ENCODE measurements at regions not wholly inside any gene's neighbourhood (a gene's known extent, or its start where the extent isn't known, plus 50 kb on each side); places are given as distances from the start of the nearest gene placed in this dataset.
"Not testable (repeated sequence)": the region's sequence is repeated elsewhere in the genome, so short reads cannot be mapped to it uniquely, and the experiment has no call there.

DNA sequence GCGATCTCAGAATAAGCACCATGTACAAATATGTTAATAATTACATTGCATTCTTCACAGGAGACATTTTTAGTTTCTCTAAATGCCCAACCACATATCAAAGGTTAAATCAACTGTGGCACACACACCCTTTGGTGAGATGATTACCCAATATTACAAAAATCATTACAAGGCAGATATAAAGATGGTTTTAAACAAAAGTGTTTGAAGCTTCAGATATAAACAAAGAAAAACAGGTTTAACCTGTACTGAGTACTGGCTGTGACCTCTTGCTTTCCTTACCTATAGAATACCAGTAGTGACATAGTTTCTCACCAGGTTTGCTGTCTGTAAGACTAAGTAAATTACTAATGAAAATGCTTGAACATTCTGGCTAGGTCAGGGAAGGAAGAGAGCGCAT lies 360.0 kb upstream of the IGFBP3 start:
- no peak for DNase-seq (ENCODE audit: low spot score)

GRCh38 chr7:46279290-46279689 lies 358.2 kb upstream of the IGFBP3 start:
- no peak for DNase-seq (ENCODE audit: low spot score)

- no peak for DNase-seq (ENCODE audit: low spot score)
Observed at GRCh38 chr7:46264646-46265045, 343.6 kb upstream of the IGFBP3 start.

DNA sequence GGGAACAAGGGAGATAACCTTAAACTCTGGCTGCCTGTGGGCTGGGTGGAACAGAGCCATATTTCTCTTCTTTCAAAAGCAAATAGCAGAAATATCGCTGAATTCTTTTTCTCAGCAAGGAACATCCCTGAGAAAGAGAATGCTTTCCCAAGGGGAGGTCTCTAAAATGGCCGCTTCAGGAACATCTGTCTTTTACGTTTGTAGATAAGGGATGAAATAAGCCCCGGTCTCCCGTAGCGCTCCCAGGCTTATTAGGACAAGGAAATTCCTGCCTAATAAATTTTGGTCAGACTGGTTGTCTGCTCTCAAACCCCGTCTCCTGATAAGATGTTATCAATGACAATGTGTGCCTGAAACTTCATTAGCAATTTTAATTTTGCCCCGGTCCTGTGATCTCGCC lies 340.6 kb upstream of the IGFBP3 start:
- not testable (repeated sequence) for DNase-seq (ENCODE audit: low spot score)

DNA sequence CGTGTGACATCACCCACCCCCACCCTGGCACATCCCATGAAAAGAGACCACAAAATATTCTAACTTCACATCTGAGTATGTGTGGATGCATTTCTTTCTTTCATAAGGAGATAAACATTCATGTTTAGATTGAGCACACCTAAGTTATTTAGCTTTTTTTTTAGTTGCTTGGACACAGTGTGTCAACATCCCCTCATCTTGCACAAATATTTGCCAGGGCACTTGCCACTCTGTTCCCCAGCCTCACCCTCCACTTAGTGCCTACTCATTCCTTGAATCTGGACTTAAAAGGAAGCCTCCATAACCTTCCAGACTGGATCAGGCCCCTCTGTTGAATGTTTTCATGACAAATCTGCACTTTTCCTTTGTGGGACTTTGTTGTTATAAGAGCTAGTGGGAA lies 338.9 kb upstream of the IGFBP3 start:
- no peak for DNase-seq (ENCODE audit: low spot score)

DNA sequence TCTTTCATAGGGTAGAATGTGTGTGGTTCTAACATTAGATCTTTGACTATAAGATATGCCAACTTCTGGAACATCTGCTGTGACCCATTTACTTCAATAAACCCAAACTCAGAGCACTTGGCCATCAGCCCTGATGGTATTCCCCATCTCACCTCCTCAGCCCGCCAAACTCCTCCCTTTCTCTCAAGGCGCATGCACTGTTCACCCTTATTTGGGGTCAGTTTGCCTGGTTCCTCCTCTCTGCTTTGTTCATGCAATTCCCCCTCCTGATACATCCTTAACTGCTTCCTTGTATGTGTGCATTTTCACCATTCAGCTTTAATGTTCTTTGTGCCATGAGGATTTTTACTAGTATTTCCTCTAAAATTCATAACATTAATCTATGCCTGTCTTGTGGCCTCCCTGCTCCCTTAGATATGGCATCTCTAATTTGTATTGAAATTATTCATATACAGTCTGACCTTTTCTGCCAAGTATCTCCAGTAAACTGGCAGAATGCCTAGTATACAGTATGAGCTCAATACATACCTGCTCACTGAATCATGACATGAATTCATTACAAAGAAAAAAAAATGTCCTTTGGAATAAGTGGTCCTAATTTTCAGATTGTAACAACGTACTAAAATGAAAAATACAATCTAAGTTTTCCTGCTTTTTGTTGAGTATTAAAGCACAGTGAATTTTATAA lies 336.8 kb upstream of the IGFBP3 start:
- no peak for DNase-seq (ENCODE audit: low spot score)

- DNase-seq (ENCODE audit: low spot score): no peak
Observed at GRCh38 chr7:46256870-46257661, 336.0 kb upstream of the IGFBP3 start.

GRCh38 chr7:46253520-46253919 lies 332.4 kb upstream of the IGFBP3 start:
- DNase-seq (ENCODE audit: low spot score): no peak

DNA sequence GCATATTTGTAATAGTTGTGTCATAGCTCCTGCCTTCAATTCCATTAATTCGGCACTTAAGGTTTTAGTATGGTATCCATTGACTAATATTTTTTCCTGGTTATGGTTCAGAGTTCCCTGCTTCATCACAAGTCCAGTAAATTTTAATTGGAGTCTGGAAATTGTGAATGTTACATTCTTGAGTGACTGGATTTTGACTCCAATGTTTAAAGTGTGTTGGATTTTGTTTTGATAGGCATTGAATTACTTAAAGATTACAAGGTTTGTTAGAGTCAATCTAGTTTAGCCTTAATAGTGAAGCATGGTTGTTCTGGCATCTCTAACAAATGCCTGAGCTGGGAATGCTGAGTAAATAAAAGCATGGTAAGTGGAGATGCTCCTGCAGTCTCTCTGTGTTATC lies 326.6 kb upstream of the IGFBP3 start:
- no peak for DNase-seq (ENCODE audit: low spot score)

- no peak for DNase-seq (ENCODE audit: low spot score)
Observed at GRCh38 chr7:46245586-46246111, 324.6 kb upstream of the IGFBP3 start.

GRCh38 chr7:46244757-46245156 lies 323.7 kb upstream of the IGFBP3 start:
- DNase-seq (ENCODE audit: low spot score): no peak

DNA sequence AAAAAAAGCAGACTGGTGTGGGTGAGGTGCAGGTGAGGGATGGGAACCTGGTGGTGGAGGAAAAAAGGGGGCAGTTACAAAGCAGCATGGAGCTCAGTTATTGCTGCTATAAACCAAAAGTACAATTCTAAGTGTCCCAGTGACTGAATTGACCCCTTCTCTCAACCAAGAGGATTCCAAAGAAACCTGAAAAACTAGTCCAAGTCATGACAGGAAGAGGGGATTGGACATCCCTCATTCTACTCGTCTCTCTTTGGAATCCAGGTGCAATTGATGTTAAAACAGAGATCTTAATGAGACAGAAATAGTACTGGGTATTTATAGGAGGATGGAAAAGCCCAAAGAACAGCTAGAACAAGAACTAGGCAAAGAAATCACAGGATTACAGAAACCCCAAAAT lies 322.3 kb upstream of the IGFBP3 start:
- DNase-seq (ENCODE audit: low spot score): no peak

GRCh38 chr7:46239846-46240245 lies 318.8 kb upstream of the IGFBP3 start:
- DNase-seq (ENCODE audit: low spot score): no peak

GRCh38 chr7:46237466-46237865 lies 316.4 kb upstream of the IGFBP3 start:
- DNase-seq (ENCODE audit: low spot score): no peak

GRCh38 chr7:46233585-46234329 lies 312.7 kb upstream of the IGFBP3 start:
- no peak for DNase-seq (ENCODE audit: low spot score)

- DNase-seq (ENCODE audit: low spot score): no peak
Observed at GRCh38 chr7:46230990-46231305, 309.9 kb upstream of the IGFBP3 start.

- DNase-seq (ENCODE audit: low spot score): no peak
Observed at GRCh38 chr7:46230298-46230989, 309.4 kb upstream of the IGFBP3 start.

GRCh38 chr7:46229409-46229808 lies 308.3 kb upstream of the IGFBP3 start:
- DNase-seq (ENCODE audit: low spot score): no peak

- no peak for DNase-seq (ENCODE audit: low spot score)
Observed at GRCh38 chr7:46226860-46227259, 305.8 kb upstream of the IGFBP3 start.

DNA sequence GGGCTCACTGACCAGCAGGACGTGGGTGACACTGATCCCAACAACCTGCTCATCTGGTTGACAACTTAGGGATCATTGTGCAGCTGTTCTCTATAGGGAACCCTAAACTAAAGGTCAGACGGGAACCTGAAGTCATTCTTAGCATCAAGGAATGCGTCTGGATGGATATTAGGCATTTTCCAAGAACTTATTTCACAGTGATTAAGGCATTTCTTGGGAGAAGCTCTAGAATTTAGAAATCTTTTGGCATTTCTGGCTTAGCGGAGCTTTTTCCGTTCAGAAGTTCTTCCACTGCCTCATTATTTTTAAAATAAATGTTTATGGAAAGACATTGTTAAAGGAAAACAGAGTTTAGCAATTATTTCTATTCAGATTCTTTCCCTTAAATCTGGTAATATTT lies 303.3 kb upstream of the IGFBP3 start:
- no peak for DNase-seq (ENCODE audit: low spot score)

- no peak for DNase-seq (ENCODE audit: low spot score)
Observed at GRCh38 chr7:46220066-46220630, 299.1 kb upstream of the IGFBP3 start.
